GM12878 (cell line): ENCODE measurements at regions not wholly inside any gene's neighbourhood (a gene's known extent, or its start where the extent isn't known, plus 50 kb on each side); places are given as distances from the start of the nearest gene placed in this dataset.

Experiments
- ATAC-seq: fragments of 200-7000 bp; cut with Tn5 transposase; 3 replicates; pipeline ENCODE4 v1.9.1; 2020; ENCODE audit warnings: mild to moderate bottlenecking, moderate library complexity
- BruUV-seq: library from RNA; stranded (reverse); fragments of 400-500 nt; replicated peaks from 2 replicates; lab custom pipeline; 2021; lab: Mats Ljungman, UMichigan
- CTCF ChIA-PET: fragments of 300-600 bp; sonication (Branson Sonifier 250); formaldehyde crosslinking; extraction: SDS; loops from one replicate; lab custom pipeline; 2021; ENCODE audit warnings: inconsistent platforms; lab: Yijun Ruan, JAX
- POLR2A ChIA-PET: fragments of 350-600 bp; formaldehyde crosslinking; extraction: SDS; loops from one replicate; lab custom pipeline; 2021; ENCODE audit warnings: inconsistent platforms; lab: Charles Lee
- RAD21 ChIA-PET: fragments of 300-600 bp; sonication (Branson Sonifier 250); formaldehyde crosslinking; loops from one replicate; lab custom pipeline; 2023; ENCODE audit warnings: antibody characterized with exemption; ENCODE audit not compliant: unreplicated experiment; lab: Charles Lee
- SMC1A ChIA-PET: fragments of 300-600 bp; sonication (Branson Sonifier 250); formaldehyde crosslinking; loops from one replicate; lab custom pipeline; 2023; ENCODE audit not compliant: unreplicated experiment, uncharacterized antibody; lab: Charles Lee
- DNase-seq: peaks from one replicate; pipeline ENCODE4 v3.0.0-alpha.2; 2011; ENCODE audit warnings: low read depth, low spot score
- FAIRE-seq: peaks from 3 replicates; lab custom pipeline; 2011; peaks lifted over from hg19 to GRCh38; lab: Jason Lieb, UNC
- H2AFZ ChIP-seq: 2 replicates; pipeline ENCODE4 v1.6.0; 2011; ENCODE audit warnings: low read depth, low read length, control low read depth; ENCODE audit not compliant: control insufficient read depth
- H3K27ac ChIP-seq: 2 replicates; pipeline ENCODE4 v1.5.1; 2011; ENCODE audit warnings: control low read depth; ENCODE audit not compliant: control insufficient read depth, insufficient read depth
- H3K27me3 ChIP-seq, 2 experiments: replicated peaks in 1 of 2; 2 replicates each; pipeline versions ENCODE4 v1.6.0 to v1.6.1; 2011; ENCODE audit warnings: low read length in 1 of 2; ENCODE audit not compliant: control insufficient read depth in 2 of 2, insufficient read depth in 2 of 2
- H3K36me3 ChIP-seq, 2 experiments: 2 replicates each; pipeline ENCODE4 v1.5.1; 2011; ENCODE audit warnings: low read length in 1 of 2; ENCODE audit not compliant: control insufficient read depth in 2 of 2, insufficient read depth in 2 of 2
- H3K4me1 ChIP-seq: 2 replicates; pipeline ENCODE4 v1.6.1; 2011; ENCODE audit warnings: mild to moderate bottlenecking, low read length, moderate library complexity, mixed read lengths; ENCODE audit not compliant: control insufficient read depth, insufficient read depth
- H3K4me2 ChIP-seq: 2 replicates; pipeline ENCODE4 v1.6.0; 2011; ENCODE audit warnings: control low read depth; ENCODE audit not compliant: control insufficient read depth, insufficient read depth
- H3K4me3 ChIP-seq: fragments of 200-600 bp; sonication (generic); 2 replicates; pipeline ENCODE4 v1.5.1; 2016
- H3K79me2 ChIP-seq: 2 replicates; pipeline ENCODE4 v1.6.0; 2011; ENCODE audit warnings: low read length; ENCODE audit not compliant: control insufficient read depth, insufficient read depth
- H3K9ac ChIP-seq: 2 replicates; pipeline ENCODE4 v1.8.0; 2011; ENCODE audit warnings: low read length, control low read depth, mixed read lengths; ENCODE audit not compliant: control insufficient read depth, insufficient read depth
- H3K9me3 ChIP-seq: replicated peaks from 3 replicates; pipeline ENCODE4 v1.5.1; 2011; ENCODE audit warnings: mild to moderate bottlenecking, low read length; ENCODE audit not compliant: control insufficient read depth, insufficient read depth
- H4K20me1 ChIP-seq: 2 replicates; pipeline ENCODE4 v1.6.0; 2011; ENCODE audit not compliant: control insufficient read depth, insufficient read depth
- ATF7 ChIP-seq: fragments of 450-650 bp; IDR thresholded peaks from 2 replicates; pipeline ENCODE4 v1.6.1; 2016; ENCODE audit warnings: low read depth, mild to moderate bottlenecking
- BHLHE40 ChIP-seq, 2 experiments: fragments of 450-650 bp in 1 of 2; IDR thresholded peaks; 2 replicates each; pipeline ENCODE4 v1.6.1; 2011 to 2017; ENCODE audit warnings: low read depth in 2 of 2, borderline replicate concordance in 1 of 2, improper control_type of control experiment in 1 of 2, low read length in 1 of 2, mild to moderate bottlenecking in 1 of 2
- GATAD2B ChIP-seq: fragments of 450-650 bp; conservative IDR thresholded peaks from 2 replicates; pipeline ENCODE4 v1.6.1; 2017; ENCODE audit warnings: low read depth, mild to moderate bottlenecking, moderate library complexity
- MEF2B ChIP-seq: fragments of 450-650 bp; IDR thresholded peaks from 2 replicates; pipeline ENCODE4 v1.6.1; 2018; ENCODE audit warnings: mild to moderate bottlenecking, moderate library complexity; ENCODE audit not compliant: partially characterized antibody, poor library complexity, severe bottlenecking
- MTA2 ChIP-seq: fragments of 450-650 bp; IDR thresholded peaks from 2 replicates; pipeline ENCODE4 v1.6.1; 2016; ENCODE audit warnings: low read depth, mild to moderate bottlenecking, moderate library complexity
- SKIL ChIP-seq: fragments of 450-650 bp; IDR thresholded peaks from 2 replicates; pipeline ENCODE4 v1.6.1; 2017; ENCODE audit warnings: mild to moderate bottlenecking, low read depth, inconsistent platforms; ENCODE audit not compliant: poor library complexity, severe bottlenecking
- SPI1 ChIP-seq: IDR thresholded peaks from 2 replicates; pipeline ENCODE4 v1.6.1; 2011; ENCODE audit warnings: low read depth, mild to moderate bottlenecking, low read length, moderate library complexity, borderline replicate concordance; ENCODE audit not compliant: insufficient read depth
- TCF7 ChIP-seq: IDR thresholded peaks from 2 replicates; pipeline ENCODE4 v1.6.1; 2014; ENCODE audit warnings: antibody characterized with exemption, borderline replicate concordance
- USF1 ChIP-seq: IDR thresholded peaks from 2 replicates; pipeline ENCODE4 v1.6.1; 2011; ENCODE audit warnings: borderline replicate concordance, low read depth, mild to moderate bottlenecking, moderate library complexity, mixed read lengths, low read length; ENCODE audit not compliant: insufficient read depth; ENCODE audit errors: extremely low read length
- WRNIP1 ChIP-seq: IDR thresholded peaks from 2 replicates; pipeline ENCODE4 v1.6.1; 2011; ENCODE audit warnings: low read depth, low read length, improper control_type of control experiment, borderline replicate concordance
- YBX1 ChIP-seq: fragments of 450-650 bp; IDR thresholded peaks from 2 replicates; pipeline ENCODE4 v1.6.1; 2016; ENCODE audit warnings: antibody characterized with exemption
- ZNF207 ChIP-seq: fragments of 450-650 bp; IDR thresholded peaks from 2 replicates; pipeline ENCODE4 v1.6.1; 2014; ENCODE audit warnings: antibody characterized with exemption, mild to moderate bottlenecking, borderline replicate concordance
- WGBS: methylation state at CpG from one replicate; pipeline ENCODE4 v1.1.6; 2016; ENCODE audit warnings: low lambda C conversion rate; ENCODE audit not compliant: insufficient replicate concordance, insufficient coverage; ENCODE audit errors: missing lambda C conversion rate; 5-methylcytosine and 5-hydroxymethylcytosine counted together
- in situ Hi-C: fragments of 300-500 bp; cut with MboI; formaldehyde crosslinking; loops from 9 replicates; pipeline ENCODE4 v1.14.3; 2018; ENCODE audit warnings: mixed read lengths
- intact Hi-C: fragments of 100-400 bp; cut with micrococcal nuclease; formaldehyde crosslinking; loops from one replicate; pipeline ENCODE4 v1.14.2; 2022; ENCODE audit not compliant: unreplicated experiment

DNA sequence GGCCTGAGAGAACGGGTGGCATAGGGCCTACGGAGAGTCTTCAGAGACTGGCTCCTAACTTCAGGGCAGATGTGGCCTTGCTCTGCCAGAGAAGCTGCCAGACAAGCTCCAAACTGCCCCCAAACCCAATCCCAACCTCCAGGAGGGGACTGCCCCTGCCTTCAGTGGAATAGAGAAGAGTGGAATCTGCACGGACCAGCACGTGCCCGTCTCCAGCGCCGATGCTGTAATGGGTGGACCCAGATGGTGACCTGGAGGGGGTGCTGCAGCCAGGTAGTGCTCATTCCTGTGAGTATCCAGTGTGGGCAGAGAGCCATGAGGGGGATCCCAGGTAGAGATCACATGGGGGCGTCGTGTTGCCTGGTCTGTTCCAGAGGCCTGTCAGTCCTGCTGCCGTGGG is 73.2 kb upstream of the NKX1-1 start:
- POLR2A ChIA-PET: no interaction called here
- BruUV-seq: no TSS peak

GRCh38 chr4:1478766-1479355 is 72.6 kb upstream of the NKX1-1 start:
- ATAC-seq: no peak
- no peaks in the 10 kb centered on the region for H3K79me2 ChIP-seq
- H3K27ac ChIP-seq: no peak overlapping the region
- POLR2A ChIA-PET: interaction anchor here (0.6 kb wide), 1 partner anchor 702 kb away, joined by 3 read pairs; no protein-coding TSS in a partner anchor
- WGBS: 15% methylated on average over 8 of the region's 10 CpGs
- no peak overlapping the region for H3K4me2 ChIP-seq
- no peaks in the 10 kb centered on the region for H3K4me1 ChIP-seq
- H3K27me3 ChIP-seq: no peaks in the 10 kb centered on the region
- H2AFZ ChIP-seq: no peak overlapping the region
- CTCF ChIA-PET: no interaction called here
- H4K20me1 ChIP-seq: no peaks in the 10 kb centered on the region
- no peak for DNase-seq
- RAD21 ChIA-PET: no interaction called here
- intact Hi-C loops (no loop called here), in situ Hi-C loops (no loop called here)
- BruUV-seq: no TSS peak
- H3K9me3 ChIP-seq: no peaks in the 10 kb centered on the region; the same call in 2 of the 3 replicates
- SMC1A ChIA-PET: no interaction called here
- no peaks in the 10 kb centered on the region for H3K36me3 ChIP-seq
- no peak overlapping the region for H3K9ac ChIP-seq
- H3K4me3 ChIP-seq: no peak overlapping the region
- FAIRE-seq: no peak
- TF ChIP-seq MEF2B: no peak
- no peak for TF ChIP-seq MTA2
- no peak for TF ChIP-seq USF1
- no peak for TF ChIP-seq SKIL
- TF ChIP-seq SPI1: no peak
- no peak for TF ChIP-seq TCF7
- no peak for TF ChIP-seq WRNIP1
- no peak for TF ChIP-seq ATF7
- TF ChIP-seq ZNF207: no peak
- TF ChIP-seq YBX1: no peak

More for the DNA sequence above, 73.2 kb upstream of the NKX1-1 start:
- Histone ChIP-seq H3K27ac (no peak overlapping the region), H3K4me3 (no peak overlapping the region), H3K4me2 (no peak overlapping the region), H3K9me3 (no peaks in the 10 kb centered on the region; the same call in 2 of the 3 replicates), H3K27me3 (no peaks in the 10 kb centered on the region), H3K9ac (no peak overlapping the region), H3K4me1 (no peaks in the 10 kb centered on the region), H2AFZ (no peak overlapping the region), H4K20me1 (no peaks in the 10 kb centered on the region), H3K79me2 (no peaks in the 10 kb centered on the region), H3K36me3 (no peaks in the 10 kb centered on the region)
- ATAC-seq (no peak), FAIRE-seq (no peak), DNase-seq (no peak)
- TF ChIP-seq GATAD2B: no peak
- no peak for TF ChIP-seq BHLHE40 (IDR thresholded peaks at IDR 0.05; ENCODE audit: borderline replicate concordance in 1 of 2, low read depth in 2 of 2, low read length in 1 of 2)
- ChIA-PET SMC1A (no interaction called here), RAD21 (no interaction called here), CTCF (no interaction called here)
- WGBS: 54% methylated on average over 10 of the region's 10 CpGs
- intact Hi-C loops: no loop called here
- in situ Hi-C loops: no loop called here
